ENCODE measurements at regions not wholly inside any gene's neighbourhood (a gene's known extent, or its start where the extent isn't known, plus 50 kb on each side); places are given as distances from the start of the nearest gene placed in this dataset.

DNA sequence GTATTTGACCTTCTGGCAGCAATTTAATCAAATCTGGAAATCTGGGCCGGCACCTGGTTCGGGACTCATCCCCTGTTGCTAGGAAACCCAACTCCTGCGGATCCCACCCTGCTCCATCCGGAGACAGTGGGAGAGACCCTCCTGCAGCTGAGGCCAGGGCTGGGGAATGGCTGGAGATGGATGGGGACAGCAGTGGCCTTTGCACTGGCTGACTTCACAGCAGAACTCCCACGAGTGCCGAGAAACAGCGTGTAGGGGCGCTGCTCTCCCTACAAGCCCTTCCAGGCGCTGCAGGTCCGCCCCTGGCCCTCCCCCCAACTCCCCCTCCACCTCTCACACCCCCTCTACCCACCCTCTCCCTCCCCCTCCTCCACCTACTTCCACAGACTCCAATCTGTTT, 105.8 kb upstream of the PPP1R26 start:
- Histone ChIP-seq H3K4me3 (no peak overlapping the region), H2AFZ (no peak overlapping the region), H3K79me2 (no peaks in the 10 kb centered on the region), H4K20me1 (ENCODE audit: insufficient read depth, poor library complexity, severe bottlenecking) (no peaks in the 10 kb centered on the region), H3K4me1 (ENCODE audit: insufficient read depth) (no peaks in the 10 kb centered on the region), H3K27me3 (no peaks in the 10 kb centered on the region), H3K9me2 (replicated peaks; ENCODE audit: insufficient read depth) (no peaks in the 10 kb centered on the region), H3K4me2 (no peak overlapping the region), H3K9me3 (ENCODE audit: low read depth) (no peaks in the 10 kb centered on the region), H3K27ac (no peak overlapping the region), H3K36me3 (replicated peaks; ENCODE audit: insufficient read depth, low read depth) (no peaks in the 10 kb centered on the region)
- 67% methylated on average over 4 of the region's 10 CpGs for WGBS (ENCODE audit: low lambda C conversion rate, missing lambda C conversion rate)
- no peak for DNase-seq (ENCODE audit: low spot score)
- TF ChIP-seq, protein P1, sequence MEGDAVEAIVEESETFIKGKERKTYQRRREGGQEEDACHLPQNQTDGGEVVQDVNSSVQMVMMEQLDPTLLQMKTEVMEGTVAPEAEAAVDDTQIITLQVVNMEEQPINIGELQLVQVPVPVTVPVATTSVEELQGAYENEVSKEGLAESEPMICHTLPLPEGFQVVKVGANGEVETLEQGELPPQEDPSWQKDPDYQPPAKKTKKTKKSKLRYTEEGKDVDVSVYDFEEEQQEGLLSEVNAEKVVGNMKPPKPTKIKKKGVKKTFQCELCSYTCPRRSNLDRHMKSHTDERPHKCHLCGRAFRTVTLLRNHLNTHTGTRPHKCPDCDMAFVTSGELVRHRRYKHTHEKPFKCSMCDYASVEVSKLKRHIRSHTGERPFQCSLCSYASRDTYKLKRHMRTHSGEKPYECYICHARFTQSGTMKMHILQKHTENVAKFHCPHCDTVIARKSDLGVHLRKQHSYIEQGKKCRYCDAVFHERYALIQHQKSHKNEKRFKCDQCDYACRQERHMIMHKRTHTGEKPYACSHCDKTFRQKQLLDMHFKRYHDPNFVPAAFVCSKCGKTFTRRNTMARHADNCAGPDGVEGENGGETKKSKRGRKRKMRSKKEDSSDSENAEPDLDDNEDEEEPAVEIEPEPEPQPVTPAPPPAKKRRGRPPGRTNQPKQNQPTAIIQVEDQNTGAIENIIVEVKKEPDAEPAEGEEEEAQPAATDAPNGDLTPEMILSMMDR (IDR thresholded peaks at IDR 0.05; ENCODE audit: poor library complexity): no peak
- TF ChIP-seq EZH2 (IDR thresholded peaks at IDR 0.05; ENCODE audit: borderline replicate concordance) (no peak), EZH2phosphoT487 (IDR thresholded peaks at IDR 0.05; ENCODE audit: low read depth, severe bottlenecking, unreplicated experiment) (no peak)

DNA sequence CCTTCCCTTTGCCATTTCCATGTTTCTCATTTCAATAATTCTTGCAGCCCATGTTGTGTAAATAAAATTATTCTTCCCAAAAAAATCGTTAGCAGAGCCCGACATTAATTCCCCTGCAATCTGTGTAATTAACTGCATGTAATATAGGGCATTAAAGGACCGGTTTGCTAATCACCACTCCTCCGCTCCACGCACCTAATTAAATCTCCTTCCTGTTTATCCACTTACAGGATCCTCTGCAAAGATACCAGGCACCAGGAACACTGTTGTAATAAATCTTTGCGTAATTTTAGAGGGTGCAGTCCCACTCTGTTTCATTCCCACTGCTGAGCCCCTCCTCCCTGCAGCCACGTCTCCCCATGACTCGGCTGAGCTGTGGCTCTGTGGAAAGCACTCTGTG, 105.0 kb upstream of the PPP1R26 start:
- Histone ChIP-seq H3K4me3 (no peak overlapping the region), H3K4me1 (ENCODE audit: insufficient read depth) (no peaks in the 10 kb centered on the region), H3K4me2 (no peak overlapping the region), H3K27me3 (no peaks in the 10 kb centered on the region), H4K20me1 (ENCODE audit: insufficient read depth, poor library complexity, severe bottlenecking) (no peaks in the 10 kb centered on the region), H3K79me2 (no peaks in the 10 kb centered on the region), H2AFZ (no peak overlapping the region), H3K9me2 (replicated peaks; ENCODE audit: insufficient read depth) (no peaks in the 10 kb centered on the region), H3K36me3 (replicated peaks; ENCODE audit: insufficient read depth, low read depth) (no peaks in the 10 kb centered on the region), H3K27ac (no peak overlapping the region), H3K9me3 (ENCODE audit: low read depth) (no peaks in the 10 kb centered on the region)
- DNase-seq (ENCODE audit: low spot score): no peak
- 49% methylated on average over 8 of the region's 8 CpGs for WGBS (ENCODE audit: low lambda C conversion rate, missing lambda C conversion rate)
- no peak for TF ChIP-seq EZH2phosphoT487 (IDR thresholded peaks at IDR 0.05; ENCODE audit: low read depth, severe bottlenecking, unreplicated experiment)

DNA sequence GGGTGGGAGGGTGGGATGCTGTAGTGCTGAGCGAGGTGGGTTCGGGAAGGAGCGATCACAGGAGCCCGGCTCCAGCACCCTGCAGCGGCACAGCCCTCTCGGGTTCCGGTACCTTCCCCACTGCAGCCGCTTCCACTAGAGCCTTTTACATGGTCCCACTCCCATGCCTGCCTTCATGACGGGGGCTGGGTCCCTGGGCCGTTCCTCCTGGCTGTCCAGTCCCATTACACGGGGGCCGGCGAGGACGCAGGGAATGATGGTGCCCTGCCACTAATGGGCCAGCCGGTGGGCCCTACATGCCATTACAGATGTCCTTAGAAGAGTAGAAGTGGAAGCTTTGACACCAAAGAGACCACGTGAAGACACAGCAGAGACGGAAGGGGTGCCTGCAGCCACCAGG, 104.6 kb upstream of the PPP1R26 start:
- no peak for TF ChIP-seq EZH2 (IDR thresholded peaks at IDR 0.05; ENCODE audit: borderline replicate concordance)
- TF ChIP-seq, protein P1 (IDR thresholded peaks at IDR 0.05; ENCODE audit: poor library complexity): no peak
- TF ChIP-seq EZH2phosphoT487 (IDR thresholded peaks at IDR 0.05; ENCODE audit: low read depth, severe bottlenecking, unreplicated experiment): no peak
- Histone ChIP-seq H3K27me3 (no peaks in the 10 kb centered on the region), H3K9me3 (ENCODE audit: low read depth) (no peaks in the 10 kb centered on the region), H3K4me2 (no peak overlapping the region), H2AFZ (no peak overlapping the region), H3K4me1 (ENCODE audit: insufficient read depth) (no peaks in the 10 kb centered on the region), H3K36me3 (replicated peaks; ENCODE audit: insufficient read depth, low read depth) (no peaks in the 10 kb centered on the region), H4K20me1 (ENCODE audit: insufficient read depth, poor library complexity, severe bottlenecking) (no peaks in the 10 kb centered on the region), H3K4me3 (no peak overlapping the region), H3K79me2 (no peaks in the 10 kb centered on the region), H3K27ac (no peak overlapping the region), H3K9me2 (replicated peaks; ENCODE audit: insufficient read depth) (no peaks in the 10 kb centered on the region)
- no peak for DNase-seq (ENCODE audit: low spot score)
- 92% methylated on average over 17 of the region's 17 CpGs for WGBS (ENCODE audit: low lambda C conversion rate, missing lambda C conversion rate)

DNA sequence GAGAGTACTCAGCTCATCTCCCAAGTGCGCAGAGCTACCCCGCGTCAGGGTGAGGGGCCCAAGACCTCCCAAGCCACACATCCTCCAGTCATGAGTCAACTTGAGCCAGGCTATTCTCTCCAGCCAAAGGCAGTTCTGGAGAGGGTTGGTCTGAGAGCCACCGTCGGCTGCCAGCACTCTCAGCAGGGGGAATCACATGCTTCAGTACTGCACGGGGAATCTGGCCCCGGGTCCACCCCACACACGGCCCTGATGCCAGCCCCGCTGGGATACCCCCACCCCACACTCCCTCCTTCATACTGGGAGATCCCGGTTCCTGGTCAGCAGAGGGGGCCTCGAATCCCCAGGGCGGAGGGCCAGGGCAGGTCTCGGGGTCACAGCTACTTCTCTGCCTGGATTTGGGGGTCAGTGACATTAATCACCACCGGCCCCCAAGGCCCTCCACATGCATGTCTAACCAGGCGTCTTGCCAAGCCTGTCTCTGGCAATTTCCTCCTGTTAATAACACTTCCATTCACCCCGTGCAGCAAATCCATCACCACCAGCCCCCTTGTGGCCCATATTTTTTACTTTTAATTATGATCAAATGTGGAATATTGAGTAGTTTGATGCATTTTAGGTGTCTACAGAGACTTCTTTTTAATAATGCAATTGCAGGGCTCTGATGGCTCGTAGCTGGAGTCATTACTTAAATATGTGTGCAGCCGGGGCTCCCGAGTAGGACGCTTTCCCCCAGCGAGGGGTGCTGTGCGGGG, 102.9 kb upstream of the PPP1R26 start:
- Histone ChIP-seq H4K20me1 (ENCODE audit: insufficient read depth, poor library complexity, severe bottlenecking) (no peaks in the 10 kb centered on the region), H3K79me2 (no peaks in the 10 kb centered on the region), H3K4me2 (no peak overlapping the region), H3K9me3 (ENCODE audit: low read depth) (no peaks in the 10 kb centered on the region), H3K9me2 (replicated peaks; ENCODE audit: insufficient read depth) (no peaks in the 10 kb centered on the region), H3K27ac (no peak overlapping the region), H3K27me3 (no peaks in the 10 kb centered on the region), H2AFZ (no peak overlapping the region), H3K4me3 (no peak overlapping the region), H3K36me3 (replicated peaks; ENCODE audit: insufficient read depth, low read depth) (no peaks in the 10 kb centered on the region), H3K4me1 (ENCODE audit: insufficient read depth) (no peaks in the 10 kb centered on the region)
- TF ChIP-seq EZH2 (IDR thresholded peaks at IDR 0.05; ENCODE audit: borderline replicate concordance): no peak
- TF ChIP-seq EZH2phosphoT487 (IDR thresholded peaks at IDR 0.05; ENCODE audit: low read depth, severe bottlenecking, unreplicated experiment): no peak
- TF ChIP-seq, protein P1 (IDR thresholded peaks at IDR 0.05; ENCODE audit: poor library complexity): no peak
- 69% methylated on average over 22 of the region's 22 CpGs for WGBS (ENCODE audit: low lambda C conversion rate, missing lambda C conversion rate)
- DNase-seq (ENCODE audit: low spot score): no peak
